CD4-positive, alpha-beta T cell (primary cell): ENCODE measurements at regions not wholly inside any gene's neighbourhood (a gene's known extent, or its start where the extent isn't known, plus 50 kb on each side); places are given as distances from the start of the nearest gene placed in this dataset.

ENCODE experiments used
- ATAC-seq: fragments of 200-7000 bp; cut with Tn5 transposase; one replicate; pipeline ENCODE4 v1.10.0; 2022; ENCODE audit warnings: mild to moderate bottlenecking; ENCODE audit not compliant: poor library complexity
- CTCF ChIA-PET: fragments of 350-600 bp; sonication (Branson Sonifier 250); formaldehyde crosslinking; loops from one replicate; lab custom pipeline; 2021; ENCODE audit warnings: antibody characterized with exemption, inconsistent platforms; lab: Charles Lee
- POLR2A ChIA-PET: fragments of 350-600 bp; sonication (Branson Sonifier 250); formaldehyde crosslinking; loops from one replicate; lab custom pipeline; 2021; ENCODE audit warnings: antibody characterized with exemption, inconsistent platforms; lab: Charles Lee
- DNase-seq, 14 experiments: peaks; one replicate each; pipeline ENCODE4 v3.0.0-alpha.2; 2013 to 2020; ENCODE audit warnings: mixed read lengths in 2 of 14
- H3K27ac ChIP-seq, 2 donors: one replicate each; pipeline versions ENCODE4 v1.5.1 to v1.7.0; 2013; ENCODE audit warnings: low read length in 2 of 2, low read depth in 1 of 2, mild to moderate bottlenecking in 1 of 2
- H3K27me3 ChIP-seq, 2 experiments: 1 replicate in 1 of 2; 2 replicates in 1 of 2; pipeline versions ENCODE4 v1.6.1 to v1.7.0; 2013; ENCODE audit warnings: low read length in 2 of 2, control low read depth in 1 of 2, mild to moderate bottlenecking in 1 of 2, moderate library complexity in 1 of 2; ENCODE audit not compliant: insufficient read depth in 2 of 2, control insufficient read depth in 1 of 2
- H3K36me3 ChIP-seq: one replicate; pipeline ENCODE4 v1.6.1; 2013; ENCODE audit warnings: low read length, control low read depth; ENCODE audit not compliant: insufficient read depth
- H3K4me1 ChIP-seq: one replicate; pipeline ENCODE4 v1.6.1; 2013; ENCODE audit warnings: low read length, control low read depth; ENCODE audit not compliant: insufficient read depth
- H3K4me3 ChIP-seq: one replicate; pipeline ENCODE4 v1.5.1; 2013; ENCODE audit warnings: mild to moderate bottlenecking, low read length, moderate library complexity
- H3K9me3 ChIP-seq, 2 experiments: 1 replicate in 1 of 2; 2 replicates in 1 of 2; pipeline versions ENCODE4 v1.6.1 to v1.7.0; 2013; ENCODE audit warnings: low read length in 2 of 2, mild to moderate bottlenecking in 2 of 2, control low read depth in 1 of 2, moderate library complexity in 1 of 2; ENCODE audit not compliant: control insufficient read depth in 1 of 2, insufficient read depth in 1 of 2
- H3K27ac Mint-ChIP-seq: one replicate; pipeline ENCODE4 v1.8.0; 2020; ENCODE audit warnings: mixed read lengths
- H3K27me3 Mint-ChIP-seq: one replicate; pipeline ENCODE4 v1.8.0; 2021; ENCODE audit warnings: mixed read lengths
- H3K36me3 Mint-ChIP-seq: one replicate; pipeline ENCODE4 v1.8.0; 2021; ENCODE audit warnings: low read depth, mixed read lengths
- H3K4me1 Mint-ChIP-seq: one replicate; pipeline ENCODE4 v1.8.0; 2021; ENCODE audit warnings: low read depth, mixed read lengths
- H3K4me3 Mint-ChIP-seq: one replicate; pipeline ENCODE4 v1.8.0; 2020; ENCODE audit warnings: mild to moderate bottlenecking, mixed read lengths
- H3K9me3 Mint-ChIP-seq: one replicate; pipeline ENCODE4 v1.8.0; 2020; ENCODE audit warnings: mixed read lengths
- CTCF ChIP-seq: fragments of 200-600 bp; IDR thresholded peaks from one replicate; pipeline ENCODE4 v1.8.0; 2022; ENCODE audit warnings: antibody characterized with exemption, mild to moderate bottlenecking
- intact Hi-C, 2 experiments: fragments of 100-400 bp; cut with DNase I in 1 of 2; cut with micrococcal nuclease in 1 of 2; formaldehyde crosslinking; loops; one replicate each; pipeline versions ENCODE4 v1.15.1 to v1.9.0; 2023 to 2025; cut with DNase I, micrococcal nuclease

GRCh38 chr6:134517868-134518267 lies 200.0 kb upstream of the SGK1 start:
- H3K9me3 Mint-ChIP-seq = no peaks in the 10 kb centered on the region
- H3K4me3 Mint-ChIP-seq = no peak overlapping the region
- H3K9me3 ChIP-seq = no peaks in the 10 kb centered on the region
- H3K27me3 ChIP-seq = no peaks in the 10 kb centered on the region
- no peak for TF ChIP-seq CTCF
- ChIA-PET POLR2A (no interaction called here), CTCF (interaction anchor here (1.1 kb wide), 1 partner anchor 344 kb away, joined by 3 read pairs; no protein-coding TSS in a partner anchor)
- H3K4me1 Mint-ChIP-seq = peaks cover 35% of the 10 kb centered on the region
- ATAC-seq (no peak), DNase-seq (peak in 2 of 14 experiments; percentile 21 to 31)
- H3K4me3 ChIP-seq = no peak overlapping the region
- no peak overlapping the region for H3K27ac ChIP-seq
- no peaks in the 10 kb centered on the region for H3K27me3 Mint-ChIP-seq
- peaks cover 13% of the 10 kb centered on the region for H3K4me1 ChIP-seq
- no peaks in the 10 kb centered on the region for H3K36me3 ChIP-seq
- H3K27ac Mint-ChIP-seq = peak overlapping the region; percentile 57
- intact Hi-C loops = loop anchor here in 1 of 2 experiments (5.0 to 10.0 kb wide), 2 partner anchors 117 to 336 kb away; no protein-coding TSS in a partner anchor
- H3K36me3 Mint-ChIP-seq = no peaks in the 10 kb centered on the region

GRCh38 chr6:134517145-134517658 lies 199.3 kb upstream of the SGK1 start:
- TF ChIP-seq CTCF = no peak
- no peak overlapping the region for H3K27ac ChIP-seq
- H3K4me3 ChIP-seq = no peak overlapping the region
- DNase-seq (no peak), ATAC-seq (no peak)
- H3K4me1 ChIP-seq = peaks cover 13% of the 10 kb centered on the region
- H3K36me3 Mint-ChIP-seq = no peaks in the 10 kb centered on the region
- H3K9me3 ChIP-seq = no peaks in the 10 kb centered on the region
- no peaks in the 10 kb centered on the region for H3K27me3 ChIP-seq
- no peak overlapping the region for H3K4me3 Mint-ChIP-seq
- ChIA-PET POLR2A (no interaction called here), CTCF (interaction anchor here (1.1 kb wide), 1 partner anchor 343 kb away, joined by 3 read pairs; no protein-coding TSS in a partner anchor)
- H3K9me3 Mint-ChIP-seq = no peaks in the 10 kb centered on the region
- H3K27me3 Mint-ChIP-seq = no peaks in the 10 kb centered on the region
- H3K27ac Mint-ChIP-seq = peak overlapping the region; percentile 57
- H3K4me1 Mint-ChIP-seq = peaks cover 32% of the 10 kb centered on the region
- H3K36me3 ChIP-seq = no peaks in the 10 kb centered on the region
- intact Hi-C loops = loop anchor here in 1 of 2 experiments (5.0 to 10.0 kb wide), 2 partner anchors 118 to 335 kb away; no protein-coding TSS in a partner anchor

- TF ChIP-seq CTCF = no peak
- H3K9me3 Mint-ChIP-seq = no peaks in the 10 kb centered on the region
- POLR2A ChIA-PET = no interaction called here
Measured at GRCh38 chr6:134516582-134516981, 198.7 kb upstream of the SGK1 start.

More at GRCh38 chr6:134516582-134516981, 198.7 kb upstream of the SGK1 start:
- Mint-ChIP-seq H3K4me1 (peaks cover 31% of the 10 kb centered on the region), H3K36me3 (no peaks in the 10 kb centered on the region), H3K4me3 (no peak overlapping the region), H3K27me3 (no peaks in the 10 kb centered on the region), H3K27ac (no peak overlapping the region)
- H3K36me3 ChIP-seq = no peaks in the 10 kb centered on the region
- H3K9me3 ChIP-seq = no peaks in the 10 kb centered on the region
- H3K4me1 ChIP-seq = peaks cover 13% of the 10 kb centered on the region
- no peak overlapping the region for H3K27ac ChIP-seq
- no peak for DNase-seq
- CTCF ChIA-PET = interaction anchor here (1.1 kb wide), 1 partner anchor 343 kb away, joined by 3 read pairs; no protein-coding TSS in a partner anchor
- H3K27me3 ChIP-seq = no peaks in the 10 kb centered on the region
- no peak for ATAC-seq
- H3K4me3 ChIP-seq = no peak overlapping the region
- intact Hi-C loops = loop anchor here in 1 of 2 experiments (5.0 to 10.0 kb wide), 2 partner anchors 118 to 334 kb away; no protein-coding TSS in a partner anchor
